Activated B cell treated with CpG ODN at 0.5 μM for 24 hours (primary cell): ENCODE measurements at regions not wholly inside any gene's neighbourhood (a gene's known extent, or its start where the extent isn't known, plus 50 kb on each side); places are given as distances from the start of the nearest gene placed in this dataset.

Experiments
- ATAC-seq: fragments of 200-7000 bp; cut with Tn5 transposase; one replicate; pipeline ENCODE4 v1.10.0; 2021; ENCODE audit warnings: low read depth, mild to moderate bottlenecking, moderate library complexity
- CTCF ChIA-PET: fragments of 350-600 bp; sonication (Branson Sonifier 250); formaldehyde crosslinking; loops from one replicate; lab custom pipeline; 2021; ENCODE audit warnings: antibody characterized with exemption; lab: Charles Lee
- POLR2A ChIA-PET: fragments of 350-600 bp; sonication (Branson Sonifier 250); formaldehyde crosslinking; loops from one replicate; lab custom pipeline; 2021; ENCODE audit warnings: antibody characterized with exemption; lab: Charles Lee
- DNase-seq: peaks from one replicate; pipeline ENCODE4 v3.0.0; 2022
- H3K27ac Mint-ChIP-seq: one replicate; pipeline ENCODE4 v1.8.0; 2020; ENCODE audit warnings: mixed read lengths
- H3K27me3 Mint-ChIP-seq: one replicate; pipeline ENCODE4 v1.8.0; 2021; ENCODE audit warnings: mixed read lengths
- H3K36me3 Mint-ChIP-seq: one replicate; pipeline ENCODE4 v1.8.0; 2021; ENCODE audit warnings: low read depth, mixed read lengths
- H3K4me1 Mint-ChIP-seq: one replicate; pipeline ENCODE4 v1.8.0; 2021; ENCODE audit warnings: mixed read lengths
- H3K4me3 Mint-ChIP-seq: one replicate; pipeline ENCODE4 v1.8.0; 2020; ENCODE audit warnings: mild to moderate bottlenecking, mixed read lengths
- H3K9me3 Mint-ChIP-seq: one replicate; pipeline ENCODE4 v1.8.0; 2020; ENCODE audit warnings: mixed read lengths
- CTCF ChIP-seq: fragments of 200-600 bp; IDR thresholded peaks from one replicate; pipeline ENCODE4 v1.8.0; 2022; ENCODE audit warnings: antibody characterized with exemption, mild to moderate bottlenecking
- intact Hi-C: fragments of 100-400 bp; cut with micrococcal nuclease; formaldehyde crosslinking; loops from one replicate; pipeline ENCODE4 v1.15.1; 2024

- DNase-seq (no peak), ATAC-seq (no peak)
- CTCF ChIA-PET: no interaction called here
- no peak for TF ChIP-seq CTCF
- Mint-ChIP-seq H3K27ac (no peak overlapping the region), H3K4me3 (no peak overlapping the region), H3K9me3 (no peaks in the 10 kb centered on the region), H3K4me1 (no peaks in the 10 kb centered on the region), H3K27me3 (peaks cover 15% of the 10 kb centered on the region), H3K36me3 (no peaks in the 10 kb centered on the region)
- intact Hi-C loops: no loop called here
- POLR2A ChIA-PET: no interaction called here
Observed at GRCh38 chr3:101065962-101066361, 72.7 kb upstream of the ABI3BP start.

- Mint-ChIP-seq H3K9me3 (peaks cover 18% of the 10 kb centered on the region), H3K27me3 (peaks cover 11% of the 10 kb centered on the region), H3K4me1 (no peaks in the 10 kb centered on the region), H3K4me3 (no peak overlapping the region), H3K36me3 (peaks cover 2% of the 10 kb centered on the region), H3K27ac (no peak overlapping the region)
- ATAC-seq: no peak
- ChIA-PET POLR2A (no interaction called here), CTCF (no interaction called here)
- intact Hi-C loops: no loop called here
- no peak for TF ChIP-seq CTCF
- DNase-seq: no peak
Observed at GRCh38 chr3:101063401-101063800, 70.2 kb upstream of the ABI3BP start.

GRCh38 chr3:101061312-101061711 lies 68.1 kb upstream of the ABI3BP start:
- peaks cover 28% of the 10 kb centered on the region for H3K9me3 Mint-ChIP-seq
- no peak for DNase-seq
- no peaks in the 10 kb centered on the region for H3K4me1 Mint-ChIP-seq
- CTCF ChIA-PET: no interaction called here
- TF ChIP-seq CTCF: no peak
- H3K36me3 Mint-ChIP-seq: peaks cover 2% of the 10 kb centered on the region
- no peak overlapping the region for H3K4me3 Mint-ChIP-seq
- no peak for ATAC-seq
- intact Hi-C loops: no loop called here
- peaks cover 11% of the 10 kb centered on the region for H3K27me3 Mint-ChIP-seq
- H3K27ac Mint-ChIP-seq: no peak overlapping the region
- POLR2A ChIA-PET: no interaction called here

- ChIA-PET POLR2A (no interaction called here), CTCF (no interaction called here)
- Mint-ChIP-seq H3K4me1 (no peaks in the 10 kb centered on the region), H3K36me3 (no peaks in the 10 kb centered on the region), H3K9me3 (peaks cover 2% of the 10 kb centered on the region), H3K27ac (no peak overlapping the region), H3K4me3 (no peak overlapping the region), H3K27me3 (no peaks in the 10 kb centered on the region)
- intact Hi-C loops: no loop called here
- DNase-seq (no peak), ATAC-seq (no peak)
- TF ChIP-seq CTCF: no peak
Observed at GRCh38 chr3:101050866-101051265, 57.6 kb upstream of the ABI3BP start.

GRCh38 chr3:101050046-101050445 lies 56.8 kb upstream of the ABI3BP start:
- intact Hi-C loops: no loop called here
- H3K27ac Mint-ChIP-seq: no peak overlapping the region
- no peak for TF ChIP-seq CTCF
- H3K36me3 Mint-ChIP-seq: no peaks in the 10 kb centered on the region
- H3K4me1 Mint-ChIP-seq: no peaks in the 10 kb centered on the region
- H3K9me3 Mint-ChIP-seq: no peaks in the 10 kb centered on the region
- ATAC-seq (no peak), DNase-seq (no peak)
- no peak overlapping the region for H3K4me3 Mint-ChIP-seq
- no peaks in the 10 kb centered on the region for H3K27me3 Mint-ChIP-seq
- ChIA-PET POLR2A (no interaction called here), CTCF (no interaction called here)
